ENCODE measurements at regions not wholly inside any gene's neighbourhood (a gene's known extent, or its start where the extent isn't known, plus 50 kb on each side); places are given as distances from the start of the nearest gene placed in this dataset.
"Not testable (repeated sequence)": the region's sequence is repeated elsewhere in the genome, so short reads cannot be mapped to it uniquely, and the experiment has no call there.

DNA sequence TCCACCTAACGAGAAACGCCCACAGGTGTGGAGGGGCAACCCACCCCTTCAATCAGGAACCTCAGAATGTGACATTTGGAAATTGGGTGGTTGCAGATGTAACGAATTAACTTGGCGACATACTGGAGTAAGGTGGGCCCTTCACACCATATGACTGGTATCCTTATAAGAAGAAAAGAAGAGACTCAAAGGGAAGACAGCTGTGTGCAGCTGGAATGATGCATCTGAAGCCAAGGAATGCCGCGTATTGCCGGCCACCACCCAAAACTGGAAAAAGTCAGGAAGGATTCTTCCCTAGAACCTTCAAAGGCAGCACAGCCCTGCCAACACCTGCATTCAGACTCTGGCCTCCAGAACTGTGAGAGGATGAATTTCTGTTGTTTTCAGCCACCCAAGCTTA is 270.0 kb upstream of the FRG2C start:
- not testable (repeated sequence) for TF ChIP-seq POLR2A, RFX5, CEBPB (IDR thresholded peaks at IDR 0.05; ENCODE audit: low read depth, low read length)
- TF ChIP-seq, protein P1, sequence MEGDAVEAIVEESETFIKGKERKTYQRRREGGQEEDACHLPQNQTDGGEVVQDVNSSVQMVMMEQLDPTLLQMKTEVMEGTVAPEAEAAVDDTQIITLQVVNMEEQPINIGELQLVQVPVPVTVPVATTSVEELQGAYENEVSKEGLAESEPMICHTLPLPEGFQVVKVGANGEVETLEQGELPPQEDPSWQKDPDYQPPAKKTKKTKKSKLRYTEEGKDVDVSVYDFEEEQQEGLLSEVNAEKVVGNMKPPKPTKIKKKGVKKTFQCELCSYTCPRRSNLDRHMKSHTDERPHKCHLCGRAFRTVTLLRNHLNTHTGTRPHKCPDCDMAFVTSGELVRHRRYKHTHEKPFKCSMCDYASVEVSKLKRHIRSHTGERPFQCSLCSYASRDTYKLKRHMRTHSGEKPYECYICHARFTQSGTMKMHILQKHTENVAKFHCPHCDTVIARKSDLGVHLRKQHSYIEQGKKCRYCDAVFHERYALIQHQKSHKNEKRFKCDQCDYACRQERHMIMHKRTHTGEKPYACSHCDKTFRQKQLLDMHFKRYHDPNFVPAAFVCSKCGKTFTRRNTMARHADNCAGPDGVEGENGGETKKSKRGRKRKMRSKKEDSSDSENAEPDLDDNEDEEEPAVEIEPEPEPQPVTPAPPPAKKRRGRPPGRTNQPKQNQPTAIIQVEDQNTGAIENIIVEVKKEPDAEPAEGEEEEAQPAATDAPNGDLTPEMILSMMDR (conservative IDR thresholded peaks at IDR 0.05; ENCODE audit: low read depth, low read length): not testable (repeated sequence)

Measured in IMR-90 (cell line).